Caco-2 (cell line): ENCODE measurements at regions not wholly inside any gene's neighbourhood (a gene's known extent, or its start where the extent isn't known, plus 50 kb on each side); places are given as distances from the start of the nearest gene placed in this dataset.

ENCODE experiments used
- BruUV-seq: library from RNA; stranded (reverse); fragments of 400-500 nt; replicated peaks from 2 replicates; lab custom pipeline; 2021; lab: Mats Ljungman, UMichigan
- CTCF ChIA-PET: fragments of 300-600 bp; sonication (Branson Sonifier 250); formaldehyde crosslinking; loops from one replicate; lab custom pipeline; 2022; ENCODE audit warnings: antibody characterized with exemption; lab: Charles Lee
- POLR2A ChIA-PET: fragments of 300-600 bp; sonication (Branson Sonifier 250); formaldehyde crosslinking; loops from one replicate; lab custom pipeline; 2022; ENCODE audit warnings: antibody characterized with exemption; lab: Charles Lee
- DNase-seq, 2 experiments: peaks; one replicate each; pipeline versions ENCODE4 v3.0.0 to v3.0.0-alpha.2; 2020 to 2022
- H3K27me3 ChIP-seq: replicated peaks from 2 replicates; pipeline ENCODE4 v1.6.0; 2011; ENCODE audit warnings: low read length; ENCODE audit not compliant: control insufficient read depth, insufficient read depth
- H3K36me3 ChIP-seq: 2 replicates; pipeline ENCODE4 v1.5.1; 2011; ENCODE audit warnings: low read length; ENCODE audit not compliant: control insufficient read depth, insufficient read depth
- H3K4me1 ChIP-seq: fragments of 250-450 bp; sonication (Bioruptor Pico); 2 replicates; pipeline ENCODE4 v1.5.1; 2020; ENCODE audit warnings: mild to moderate bottlenecking
- H3K4me3 ChIP-seq: 2 replicates; pipeline ENCODE4 v1.5.1; 2011; ENCODE audit warnings: low read depth, mild to moderate bottlenecking, control low read depth, low read length
- H3K9me3 ChIP-seq: fragments of 250-450 bp; sonication (Bioruptor Pico); 2 replicates; pipeline ENCODE4 v1.5.1; 2020; ENCODE audit warnings: mild to moderate bottlenecking, moderate library complexity
- H3K27ac Mint-ChIP-seq: one replicate; pipeline ENCODE4 v1.8.0; 2022; ENCODE audit warnings: mixed read lengths; ENCODE audit not compliant: unreplicated experiment
- H3K27me3 Mint-ChIP-seq: one replicate; pipeline ENCODE4 v1.8.0; 2022; ENCODE audit warnings: mixed read lengths; ENCODE audit not compliant: insufficient read depth, unreplicated experiment
- H3K36me3 Mint-ChIP-seq: one replicate; pipeline ENCODE4 v1.8.0; 2022; ENCODE audit warnings: mild to moderate bottlenecking, mixed read lengths; ENCODE audit not compliant: insufficient read depth, unreplicated experiment
- H3K4me1 Mint-ChIP-seq: one replicate; pipeline ENCODE4 v1.8.0; 2022; ENCODE audit warnings: low read depth, mixed read lengths; ENCODE audit not compliant: unreplicated experiment
- H3K4me3 Mint-ChIP-seq: one replicate; pipeline ENCODE4 v1.8.0; 2022; ENCODE audit warnings: mild to moderate bottlenecking, moderate library complexity, mixed read lengths; ENCODE audit not compliant: unreplicated experiment
- H3K9me3 Mint-ChIP-seq: one replicate; pipeline ENCODE4 v1.8.0; 2022; ENCODE audit warnings: mixed read lengths; ENCODE audit not compliant: unreplicated experiment
- intact Hi-C: fragments of 100-400 bp; cut with micrococcal nuclease; formaldehyde crosslinking; loops from one replicate; pipeline ENCODE4 v1.10.0; 2022; ENCODE audit not compliant: unreplicated experiment
- TF ChIP-seq, protein P1 (sequence below), 2 experiments: fragments of 200-600 bp in 1 of 2; IDR thresholded peaks; 1 replicate in 1 of 2; 2 replicates in 1 of 2; pipeline versions ENCODE4 v1.5.1 to v1.8.0; 2011 to 2022; ENCODE audit warnings: antibody characterized with exemption in 1 of 2, control low read depth in 1 of 2, inconsistent platforms in 1 of 2, low read depth in 1 of 2, low read length in 1 of 2, mild to moderate bottlenecking in 1 of 2, moderate library complexity in 1 of 2; ENCODE audit not compliant: insufficient read depth in 1 of 2, severe bottlenecking in 1 of 2, unreplicated experiment in 1 of 2

DNA sequence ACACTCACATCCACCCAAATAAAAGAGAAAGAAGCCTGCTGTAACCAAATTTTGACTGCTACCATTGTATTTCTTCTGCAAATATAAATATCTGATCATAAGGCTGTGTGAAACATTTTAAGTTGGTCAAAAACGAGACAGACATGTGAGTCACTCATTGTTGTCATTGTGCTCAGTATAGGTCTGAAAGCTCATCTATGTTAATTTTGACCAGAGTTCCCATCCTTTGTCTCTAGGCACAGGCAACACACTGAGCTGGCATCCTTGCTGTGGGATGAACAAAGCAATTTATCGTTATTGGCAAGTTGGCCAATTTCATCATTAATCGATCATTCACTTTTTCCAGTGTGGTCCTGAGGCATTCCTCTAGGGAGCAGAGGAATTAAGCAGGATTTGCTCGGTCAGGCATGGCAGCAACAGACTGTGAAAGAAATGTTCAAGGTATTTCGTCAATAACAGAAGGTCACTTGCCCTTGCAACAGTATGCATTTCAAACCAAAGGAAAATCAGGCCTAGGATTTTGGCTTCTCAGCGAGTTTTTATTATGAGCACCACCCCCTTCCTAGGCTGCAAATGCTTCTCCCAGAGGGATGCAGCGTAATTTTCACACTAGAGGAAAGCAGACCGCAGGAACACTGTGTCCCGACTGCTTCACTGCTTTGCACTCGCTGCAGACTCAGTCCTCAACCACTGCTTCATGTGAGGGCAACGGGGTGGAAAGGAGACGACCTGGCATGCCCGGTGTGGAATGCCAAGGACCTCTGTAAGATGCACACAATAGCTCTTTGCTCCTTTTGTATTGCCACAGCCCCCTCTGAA, 87.9 kb upstream of the SMYD2 start:
- H3K4me3 Mint-ChIP-seq = no peak overlapping the region
- no peaks in the 10 kb centered on the region for H3K36me3 Mint-ChIP-seq
- Histone ChIP-seq H3K4me1 (0 out of 2 replicates have a peak, but pooled peaks cover 3% of the 10 kb centered on the region), H3K36me3 (no peaks in the 10 kb centered on the region), H3K27me3 (no peaks in the 10 kb centered on the region), H3K4me3 (no peak overlapping the region), H3K9me3 (no peaks in the 10 kb centered on the region)
- H3K27ac Mint-ChIP-seq = no peak overlapping the region
- POLR2A ChIA-PET = no interaction called here
- intact Hi-C loops = no loop called here
- DNase-seq = no peak
- H3K4me1 Mint-ChIP-seq = peaks cover 10% of the 10 kb centered on the region
- no peaks in the 10 kb centered on the region for H3K9me3 Mint-ChIP-seq
- no TSS peak for BruUV-seq
- no peaks in the 10 kb centered on the region for H3K27me3 Mint-ChIP-seq
- TF ChIP-seq, protein P1, sequence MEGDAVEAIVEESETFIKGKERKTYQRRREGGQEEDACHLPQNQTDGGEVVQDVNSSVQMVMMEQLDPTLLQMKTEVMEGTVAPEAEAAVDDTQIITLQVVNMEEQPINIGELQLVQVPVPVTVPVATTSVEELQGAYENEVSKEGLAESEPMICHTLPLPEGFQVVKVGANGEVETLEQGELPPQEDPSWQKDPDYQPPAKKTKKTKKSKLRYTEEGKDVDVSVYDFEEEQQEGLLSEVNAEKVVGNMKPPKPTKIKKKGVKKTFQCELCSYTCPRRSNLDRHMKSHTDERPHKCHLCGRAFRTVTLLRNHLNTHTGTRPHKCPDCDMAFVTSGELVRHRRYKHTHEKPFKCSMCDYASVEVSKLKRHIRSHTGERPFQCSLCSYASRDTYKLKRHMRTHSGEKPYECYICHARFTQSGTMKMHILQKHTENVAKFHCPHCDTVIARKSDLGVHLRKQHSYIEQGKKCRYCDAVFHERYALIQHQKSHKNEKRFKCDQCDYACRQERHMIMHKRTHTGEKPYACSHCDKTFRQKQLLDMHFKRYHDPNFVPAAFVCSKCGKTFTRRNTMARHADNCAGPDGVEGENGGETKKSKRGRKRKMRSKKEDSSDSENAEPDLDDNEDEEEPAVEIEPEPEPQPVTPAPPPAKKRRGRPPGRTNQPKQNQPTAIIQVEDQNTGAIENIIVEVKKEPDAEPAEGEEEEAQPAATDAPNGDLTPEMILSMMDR (IDR thresholded peaks at IDR 0.05; ENCODE audit: insufficient read depth in 1 of 2, low read depth in 1 of 2, low read length in 1 of 2, severe bottlenecking in 1 of 2, unreplicated experiment in 1 of 2) = no peak
- CTCF ChIA-PET = no interaction called here

DNA sequence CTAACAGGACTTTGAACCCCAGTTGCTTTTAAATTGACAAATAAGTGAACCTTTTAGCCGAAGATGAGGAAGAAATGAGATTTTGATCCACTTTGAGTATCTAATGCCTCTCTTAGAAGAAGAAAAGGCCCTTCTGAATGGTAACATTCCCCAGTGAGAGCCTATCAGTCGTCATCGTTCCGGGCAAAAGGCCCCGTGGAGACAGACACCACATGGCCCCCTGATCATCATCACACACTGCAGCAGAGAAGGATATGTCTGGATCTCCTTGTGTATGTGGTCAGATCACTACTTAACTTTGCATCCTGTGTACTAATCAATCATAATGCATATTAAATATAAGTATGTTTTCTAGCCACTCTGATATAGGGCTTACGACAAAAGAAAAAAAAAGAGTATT, 87.3 kb upstream of the SMYD2 start:
- POLR2A ChIA-PET = no interaction called here
- intact Hi-C loops = no loop called here
- TF ChIP-seq, protein P1 (IDR thresholded peaks at IDR 0.05; ENCODE audit: insufficient read depth in 1 of 2, low read depth in 1 of 2, low read length in 1 of 2, severe bottlenecking in 1 of 2, unreplicated experiment in 1 of 2) = no peak
- 0 out of 2 replicates have a peak, but pooled peaks cover 3% of the 10 kb centered on the region for H3K4me1 ChIP-seq
- Mint-ChIP-seq H3K9me3 (no peaks in the 10 kb centered on the region), H3K27ac (no peak overlapping the region), H3K27me3 (no peaks in the 10 kb centered on the region), H3K36me3 (no peaks in the 10 kb centered on the region), H3K4me3 (no peak overlapping the region), H3K4me1 (peaks cover 10% of the 10 kb centered on the region)
- CTCF ChIA-PET = no interaction called here
- H3K9me3 ChIP-seq = no peaks in the 10 kb centered on the region
- H3K36me3 ChIP-seq = no peaks in the 10 kb centered on the region
- no peak for DNase-seq
- no peaks in the 10 kb centered on the region for H3K27me3 ChIP-seq
- no TSS peak for BruUV-seq
- no peak overlapping the region for H3K4me3 ChIP-seq

DNA sequence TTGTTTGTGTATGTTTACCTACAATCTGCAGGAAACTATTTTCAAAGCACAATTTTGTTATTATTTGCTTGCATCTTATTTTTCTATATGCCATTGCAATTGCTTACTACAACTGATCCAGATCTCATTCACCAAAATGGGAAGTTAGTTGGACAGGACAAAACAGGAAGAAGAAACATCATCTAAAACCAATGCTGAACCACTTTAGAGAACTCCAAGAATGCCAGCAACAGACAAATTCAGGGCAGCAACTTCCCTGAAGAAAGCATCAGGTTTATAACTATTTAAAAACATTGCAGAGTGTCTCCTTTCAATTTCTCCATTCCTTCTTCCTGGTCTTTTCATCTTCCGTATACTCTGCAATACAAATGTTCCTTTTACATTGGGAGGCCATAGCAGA, 82.4 kb upstream of the SMYD2 start:
- intact Hi-C loops = no loop called here
- 0 out of 2 replicates have a peak, but pooled peaks cover under 1% of the 10 kb centered on the region for H3K4me1 ChIP-seq
- BruUV-seq = no TSS peak
- H3K36me3 ChIP-seq = no peaks in the 10 kb centered on the region
- H3K9me3 ChIP-seq = no peaks in the 10 kb centered on the region
- H3K27ac Mint-ChIP-seq = no peak overlapping the region
- H3K4me3 Mint-ChIP-seq = no peak overlapping the region
- no peaks in the 10 kb centered on the region for H3K27me3 Mint-ChIP-seq
- no peak for DNase-seq
- H3K36me3 Mint-ChIP-seq = no peaks in the 10 kb centered on the region
- no peaks in the 10 kb centered on the region for H3K9me3 Mint-ChIP-seq
- ChIA-PET CTCF (interaction anchor here (0.6 kb wide), 1 partner anchor 16 kb away, joined by 6 read pairs; no protein-coding TSS in a partner anchor), POLR2A (no interaction called here)
- no peaks in the 10 kb centered on the region for H3K27me3 ChIP-seq
- TF ChIP-seq, protein P1 (IDR thresholded peaks at IDR 0.05; ENCODE audit: insufficient read depth in 1 of 2, low read depth in 1 of 2, low read length in 1 of 2, severe bottlenecking in 1 of 2, unreplicated experiment in 1 of 2) = no peak
- peaks cover 7% of the 10 kb centered on the region for H3K4me1 Mint-ChIP-seq
- H3K4me3 ChIP-seq = no peak overlapping the region
